Epithelial cell of proximal tubule (primary cell): ENCODE measurements at regions not wholly inside any gene's neighbourhood (a gene's known extent, or its start where the extent isn't known, plus 50 kb on each side); places are given as distances from the start of the nearest gene placed in this dataset.

ENCODE experiments used
- DNase-seq: peaks from one replicate; pipeline ENCODE4 v3.0.0-alpha.2; 2011; ENCODE audit warnings: low read depth
- H3K4me3 ChIP-seq: 2 replicates; pipeline ENCODE4 v1.5.1; 2011; ENCODE audit warnings: low read depth, mild to moderate bottlenecking, low read length
- CTCF ChIP-seq: conservative IDR thresholded peaks from 2 replicates; pipeline ENCODE4 v1.5.1; 2012; ENCODE audit warnings: low read depth, mild to moderate bottlenecking, low read length

DNA sequence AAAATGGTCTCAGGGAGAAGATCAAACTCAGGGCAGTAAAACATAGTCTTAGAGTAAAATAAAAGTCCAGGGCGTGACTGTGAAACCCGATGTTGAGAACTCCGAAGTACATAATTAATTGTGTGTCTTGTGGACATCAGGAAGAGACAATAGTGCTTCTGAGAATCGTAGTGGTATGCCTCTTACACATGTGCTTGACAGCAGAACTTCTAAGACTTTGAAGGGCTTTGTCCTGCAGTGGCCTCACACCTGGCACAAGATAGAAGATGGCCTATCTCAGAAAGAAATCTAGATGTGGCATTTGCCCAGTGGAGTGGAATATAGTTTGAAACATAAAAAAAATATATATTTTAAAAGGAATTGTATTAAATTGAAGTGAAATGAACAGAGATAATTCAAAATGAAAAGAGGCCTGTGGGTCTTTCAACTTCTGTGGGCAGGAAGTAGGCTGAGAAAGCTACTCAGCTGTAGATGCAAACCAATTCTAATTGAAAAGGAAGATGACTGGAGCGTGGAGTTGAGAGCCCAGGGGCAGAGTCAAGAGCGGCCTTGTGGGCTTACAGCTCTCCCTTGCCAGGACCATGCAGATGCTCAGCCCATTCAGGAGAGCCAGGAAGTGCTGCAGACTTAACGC lies 468.4 kb downstream of the KDM4C start:
- no peak overlapping the region for H3K4me3 ChIP-seq
- no peak for TF ChIP-seq CTCF
- no peak for DNase-seq
